HG03064 (cell line): ENCODE measurements at regions not wholly inside any gene's neighbourhood (a gene's known extent, or its start where the extent isn't known, plus 50 kb on each side); places are given as distances from the start of the nearest gene placed in this dataset.

Experiments used
- ATAC-seq: cut with Tn5 transposase; IDR thresholded peaks from one replicate; pipeline ENCODE4 v1.9.1; 2021; ENCODE audit warnings: low read depth; ENCODE audit not compliant: unreplicated experiment

- ATAC-seq = no peak
Observed at GRCh38 chr17:71033336-71033735, 864.0 kb downstream of the KCNJ2 start.

- ATAC-seq = no peak
Observed at GRCh38 chr17:71035226-71035625, 865.9 kb downstream of the KCNJ2 start.

- ATAC-seq = no peak
Observed at GRCh38 chr17:71037386-71037785, 868.1 kb downstream of the KCNJ2 start.

- no peak for ATAC-seq
Observed at GRCh38 chr17:71039391-71039790, 870.1 kb downstream of the KCNJ2 start.

GRCh38 chr17:71052971-71053370, 883.6 kb downstream of the KCNJ2 start:
- ATAC-seq = no peak

GRCh38 chr17:71055128-71055527, 885.8 kb downstream of the KCNJ2 start:
- no peak for ATAC-seq

GRCh38 chr17:71057448-71057847, 888.1 kb downstream of the KCNJ2 start:
- no peak for ATAC-seq

GRCh38 chr17:71057938-71058337, 888.6 kb downstream of the KCNJ2 start:
- no peak for ATAC-seq

GRCh38 chr17:71063127-71063526, 893.8 kb downstream of the KCNJ2 start:
- no peak for ATAC-seq

GRCh38 chr17:71063559-71063958, 894.2 kb downstream of the KCNJ2 start:
- ATAC-seq = no peak

GRCh38 chr17:71067669-71068407, 898.5 kb downstream of the KCNJ2 start:
- ATAC-seq = no peak

GRCh38 chr17:71068408-71068750, 899.0 kb downstream of the KCNJ2 start:
- no peak for ATAC-seq

GRCh38 chr17:71071041-71071440, 901.7 kb downstream of the KCNJ2 start:
- ATAC-seq = no peak

GRCh38 chr17:71071837-71072236, 902.5 kb downstream of the KCNJ2 start:
- no peak for ATAC-seq

- ATAC-seq = no peak
Observed at GRCh38 chr17:71080937-71081336, 911.6 kb downstream of the KCNJ2 start.

GRCh38 chr17:71081666-71082065, 912.3 kb downstream of the KCNJ2 start:
- no peak for ATAC-seq

- no peak for ATAC-seq
Observed at GRCh38 chr17:71084219-71084618, 914.9 kb downstream of the KCNJ2 start.

GRCh38 chr17:71084838-71085237, 915.5 kb downstream of the KCNJ2 start:
- no peak for ATAC-seq

- no peak for ATAC-seq
Observed at GRCh38 chr17:71085238-71086033, 916.1 kb downstream of the KCNJ2 start.

- ATAC-seq = no peak
Observed at GRCh38 chr17:71089431-71089830, 920.1 kb downstream of the KCNJ2 start.

GRCh38 chr17:71098071-71098470, 928.7 kb downstream of the KCNJ2 start:
- ATAC-seq = no peak
